Stimulated activated CD4-positive, alpha-beta T cell treated with anti-CD3 and anti-CD28 coated beads, Interleukin-2, amount 100 ng/mL, for 24 hours (primary cell): ENCODE measurements at regions not wholly inside any gene's neighbourhood (a gene's known extent, or its start where the extent isn't known, plus 50 kb on each side); places are given as distances from the start of the nearest gene placed in this dataset.
A peak's percentile ranks its signal among the peaks of the same experiment; 100 is the strongest.
"Not testable (repeated sequence)": the region's sequence is repeated elsewhere in the genome, so short reads cannot be mapped to it uniquely, and the experiment has no call there.

ENCODE experiments used
- DNase-seq, 2 donors: peaks; one replicate each; pipeline ENCODE4 v3.0.0-alpha.2; 2020

GRCh38 chr2:42988055-42988454, 195.7 kb upstream of the HAAO start:
- DNase-seq, result not testable (repeated sequence)

GRCh38 chr2:42987112-42987922, 194.9 kb upstream of the HAAO start:
- DNase-seq, result no peak

- DNase-seq, result no peak
Measured at GRCh38 chr2:42984617-42985016, 192.2 kb upstream of the HAAO start.

- DNase-seq, result no peak
Measured at GRCh38 chr2:42984081-42984480, 191.7 kb upstream of the HAAO start.

- no peak for DNase-seq
Measured at GRCh38 chr2:42980764-42981416, 188.5 kb upstream of the HAAO start.

- DNase-seq, result no peak
Measured at GRCh38 chr2:42979870-42980763, 187.7 kb upstream of the HAAO start.

- DNase-seq, result no peak
Measured at GRCh38 chr2:42979416-42979869, 187.1 kb upstream of the HAAO start.

- DNase-seq, result no peak
Measured at GRCh38 chr2:42978887-42979415, 186.6 kb upstream of the HAAO start.

- DNase-seq, result no peak
Measured at GRCh38 chr2:42978175-42978886, 185.9 kb upstream of the HAAO start.

- no peak for DNase-seq
Measured at GRCh38 chr2:42977270-42978174, 185.1 kb upstream of the HAAO start.

GRCh38 chr2:42976351-42976750, 184.0 kb upstream of the HAAO start:
- no peak for DNase-seq

GRCh38 chr2:42974721-42975717, 182.6 kb upstream of the HAAO start:
- DNase-seq, result peak; percentile 57 to 68

GRCh38 chr2:42974169-42974720, 181.9 kb upstream of the HAAO start:
- no peak for DNase-seq

GRCh38 chr2:42973726-42974125, 181.3 kb upstream of the HAAO start:
- DNase-seq, result no peak

GRCh38 chr2:42972933-42973516, 180.6 kb upstream of the HAAO start:
- DNase-seq, result not testable (repeated sequence)

GRCh38 chr2:42971947-42972736, 179.8 kb upstream of the HAAO start:
- no peak for DNase-seq

GRCh38 chr2:42971381-42971780, 179.0 kb upstream of the HAAO start:
- no peak for DNase-seq

GRCh38 chr2:42970151-42970550, 177.8 kb upstream of the HAAO start:
- DNase-seq, result no peak
